ENCODE measurements at regions not wholly inside any gene's neighbourhood (a gene's known extent, or its start where the extent isn't known, plus 50 kb on each side); places are given as distances from the start of the nearest gene placed in this dataset.

- H3K27me3 Mint-ChIP-seq (ENCODE audit: unreplicated experiment): peaks cover 10% of the 10 kb centered on the region
- H3K4me1 Mint-ChIP-seq (ENCODE audit: unreplicated experiment): no peaks in the 10 kb centered on the region
- no peak for TF ChIP-seq CTCF (IDR thresholded peaks at IDR 0.05; ENCODE audit: unreplicated experiment)
- H3K27ac Mint-ChIP-seq (ENCODE audit: unreplicated experiment): no peak overlapping the region
- DNase-seq (ENCODE audit: low spot score): no peak
- H3K9me3 Mint-ChIP-seq (ENCODE audit: unreplicated experiment): peaks cover 58% of the 10 kb centered on the region
- peaks cover 39% of the 10 kb centered on the region for H3K36me3 Mint-ChIP-seq (ENCODE audit: low read depth, unreplicated experiment)
- no peak overlapping the region for H3K4me3 Mint-ChIP-seq (ENCODE audit: unreplicated experiment)
Observed at GRCh38 chr12:130081117-130081805, 81.0 kb upstream of the FZD10 start.

- Mint-ChIP-seq H3K4me1 (ENCODE audit: unreplicated experiment) (no peaks in the 10 kb centered on the region), H3K27ac (ENCODE audit: unreplicated experiment) (no peak overlapping the region), H3K27me3 (ENCODE audit: unreplicated experiment) (peaks cover 10% of the 10 kb centered on the region), H3K36me3 (ENCODE audit: low read depth, unreplicated experiment) (peaks cover 34% of the 10 kb centered on the region), H3K9me3 (ENCODE audit: unreplicated experiment) (peaks cover 64% of the 10 kb centered on the region), H3K4me3 (ENCODE audit: unreplicated experiment) (peak overlapping the region; percentile 32)
- DNase-seq (ENCODE audit: low spot score): no peak
- no peak for TF ChIP-seq CTCF (IDR thresholded peaks at IDR 0.05; ENCODE audit: unreplicated experiment)
Observed at GRCh38 chr12:130083002-130083401, 79.3 kb upstream of the FZD10 start.

- no peak overlapping the region for H3K27ac Mint-ChIP-seq (ENCODE audit: unreplicated experiment)
- peaks cover 11% of the 10 kb centered on the region for H3K27me3 Mint-ChIP-seq (ENCODE audit: unreplicated experiment)
- peak overlapping the region; percentile 50 for H3K4me3 Mint-ChIP-seq (ENCODE audit: unreplicated experiment)
- H3K9me3 Mint-ChIP-seq (ENCODE audit: unreplicated experiment): peaks cover 62% of the 10 kb centered on the region
- H3K36me3 Mint-ChIP-seq (ENCODE audit: low read depth, unreplicated experiment): peaks cover 33% of the 10 kb centered on the region
- no peaks in the 10 kb centered on the region for H3K4me1 Mint-ChIP-seq (ENCODE audit: unreplicated experiment)
- no peak for TF ChIP-seq CTCF (IDR thresholded peaks at IDR 0.05; ENCODE audit: unreplicated experiment)
- no peak for DNase-seq (ENCODE audit: low spot score)
Observed at GRCh38 chr12:130083734-130084133, 78.5 kb upstream of the FZD10 start.

- DNase-seq (ENCODE audit: low spot score): no peak
- H3K9me3 Mint-ChIP-seq (ENCODE audit: unreplicated experiment): peaks cover 55% of the 10 kb centered on the region
- no peak for TF ChIP-seq CTCF (IDR thresholded peaks at IDR 0.05; ENCODE audit: unreplicated experiment)
- H3K36me3 Mint-ChIP-seq (ENCODE audit: low read depth, unreplicated experiment): peaks cover 27% of the 10 kb centered on the region
- no peak overlapping the region for H3K4me3 Mint-ChIP-seq (ENCODE audit: unreplicated experiment)
- H3K4me1 Mint-ChIP-seq (ENCODE audit: unreplicated experiment): no peaks in the 10 kb centered on the region
- H3K27ac Mint-ChIP-seq (ENCODE audit: unreplicated experiment): peak overlapping the region; percentile 24
- peaks cover 9% of the 10 kb centered on the region for H3K27me3 Mint-ChIP-seq (ENCODE audit: unreplicated experiment)
Observed at GRCh38 chr12:130084359-130084758, 77.9 kb upstream of the FZD10 start.

GRCh38 chr12:130086248-130086647, 76.0 kb upstream of the FZD10 start:
- Mint-ChIP-seq H3K36me3 (ENCODE audit: low read depth, unreplicated experiment) (peaks cover 32% of the 10 kb centered on the region), H3K27me3 (ENCODE audit: unreplicated experiment) (peaks cover 17% of the 10 kb centered on the region)
- no peak for DNase-seq (ENCODE audit: low spot score)

More at GRCh38 chr12:130086248-130086647, 76.0 kb upstream of the FZD10 start:
- Mint-ChIP-seq H3K27ac (ENCODE audit: unreplicated experiment) (peak overlapping the region; percentile 37), H3K9me3 (ENCODE audit: unreplicated experiment) (peaks cover 66% of the 10 kb centered on the region), H3K4me1 (ENCODE audit: unreplicated experiment) (no peaks in the 10 kb centered on the region), H3K4me3 (ENCODE audit: unreplicated experiment) (peak overlapping the region; percentile 48)
- TF ChIP-seq CTCF (IDR thresholded peaks at IDR 0.05; ENCODE audit: unreplicated experiment): no peak

Measured in endothelial cell (in vitro differentiated cells).